B cell (primary cell): ENCODE measurements at regions not wholly inside any gene's neighbourhood (a gene's known extent, or its start where the extent isn't known, plus 50 kb on each side); places are given as distances from the start of the nearest gene placed in this dataset.

Experiments
- ATAC-seq: fragments of 200-7000 bp; cut with Tn5 transposase; one replicate; pipeline ENCODE4 v1.10.0; 2021; ENCODE audit warnings: low read depth, mild to moderate bottlenecking, moderate number of reproducible peaks, moderate library complexity
- CTCF ChIA-PET: fragments of 350-600 bp; sonication (Branson Sonifier 250); formaldehyde crosslinking; loops from one replicate; lab custom pipeline; 2021; ENCODE audit warnings: antibody characterized with exemption, inconsistent platforms; lab: Charles Lee
- POLR2A ChIA-PET: fragments of 350-600 bp; sonication (Branson Sonifier 250); formaldehyde crosslinking; loops from one replicate; lab custom pipeline; 2021; ENCODE audit warnings: antibody characterized with exemption; lab: Charles Lee
- DNase-seq: peaks from one replicate; pipeline ENCODE4 v3.0.0; 2013
- H2AFZ ChIP-seq: 2 replicates; pipeline ENCODE4 v1.6.1; 2012; ENCODE audit warnings: mild to moderate bottlenecking, low read depth, low read length; ENCODE audit not compliant: insufficient read depth, poor library complexity, severe bottlenecking
- H3K27ac ChIP-seq, 2 donors: 1 replicate in 1 of 2; 2 replicates in 1 of 2; pipeline ENCODE4 v1.5.1; 2012 to 2013; ENCODE audit warnings: low read length in 2 of 2, mild to moderate bottlenecking in 2 of 2, moderate library complexity in 1 of 2
- H3K27me3 ChIP-seq, 4 experiments: fragments of 200-600 bp in 1 of 4; sonication (generic) in 1 of 4; replicated peaks in 1 of 4; 1 replicate in 2 of 4; 2 replicates in 2 of 4; pipeline versions ENCODE4 v1.6.1 to v1.7.0; 2013 to 2016; ENCODE audit warnings: low read length in 3 of 4, mild to moderate bottlenecking in 2 of 4, mixed read lengths in 1 of 4, moderate library complexity in 1 of 4; ENCODE audit not compliant: insufficient read depth in 4 of 4, control insufficient read depth in 3 of 4; ENCODE audit errors: control extremely low read depth in 1 of 4
- H3K36me3 ChIP-seq, 2 experiments: replicated peaks in 1 of 2; 1 replicate in 1 of 2; 2 replicates in 1 of 2; pipeline versions ENCODE4 v1.6.1 to v1.7.1; 2013; ENCODE audit warnings: low read length in 1 of 2; ENCODE audit not compliant: insufficient read depth in 2 of 2, control insufficient read depth in 1 of 2; ENCODE audit errors: control extremely low read depth in 1 of 2, extremely low read depth in 1 of 2
- H3K4me1 ChIP-seq, 2 donors: fragments of 200-600 bp in 1 of 2; sonication (generic) in 1 of 2; 1 replicate in 1 of 2; 2 replicates in 1 of 2; pipeline versions ENCODE4 v1.5.1 to v1.6.1; 2013 to 2017; ENCODE audit warnings: low read length in 2 of 2; ENCODE audit not compliant: control insufficient read depth in 2 of 2, insufficient read depth in 2 of 2
- H3K4me2 ChIP-seq: replicated peaks from 2 replicates; pipeline ENCODE3; 2012; ENCODE audit warnings: mild to moderate bottlenecking, low read depth, low read length; ENCODE audit not compliant: poor library complexity, severe bottlenecking
- H3K4me3 ChIP-seq, 5 experiments: fragments of 200-600 bp in 1 of 5; sonication (generic) in 1 of 5; 1 replicate in 3 of 5; 2 replicates in 2 of 5; pipeline versions ENCODE4 v1.5.1 to v1.7.0; 2011 to 2016; ENCODE audit warnings: low read length in 4 of 5, mild to moderate bottlenecking in 4 of 5, low read depth in 2 of 5, control low read depth in 1 of 5, moderate library complexity in 1 of 5; ENCODE audit not compliant: insufficient read depth in 1 of 5; ENCODE audit errors: control extremely low read depth in 1 of 5, extremely low read depth in 1 of 5
- H3K79me2 ChIP-seq: fragments of 200-600 bp; sonication (generic); one replicate; pipeline ENCODE4 v1.6.0; 2016; ENCODE audit warnings: low read length; ENCODE audit not compliant: control insufficient read depth, insufficient read depth
- H3K9ac ChIP-seq: fragments of 200-600 bp; sonication (generic); 2 replicates; pipeline ENCODE4 v1.6.1; 2017; ENCODE audit warnings: mild to moderate bottlenecking, low read length, moderate library complexity
- H3K9me3 ChIP-seq, 3 donors: one replicate each; pipeline versions ENCODE4 v1.6.1 to v1.7.1; 2013; ENCODE audit warnings: low read length in 2 of 3; ENCODE audit not compliant: control insufficient read depth in 2 of 3, insufficient read depth in 1 of 3; ENCODE audit errors: control extremely low read depth in 1 of 3
- H4K20me1 ChIP-seq: 2 replicates; pipeline ENCODE4 v1.6.0; 2012; ENCODE audit warnings: mild to moderate bottlenecking, low read length; ENCODE audit not compliant: insufficient read depth, control insufficient read depth, poor library complexity, severe bottlenecking
- H3K27ac Mint-ChIP-seq: one replicate; pipeline ENCODE4 v1.8.0; 2021; ENCODE audit warnings: mixed read lengths
- H3K27me3 Mint-ChIP-seq: one replicate; pipeline ENCODE4 v1.8.0; 2021; ENCODE audit warnings: mixed read lengths
- H3K4me1 Mint-ChIP-seq: one replicate; pipeline ENCODE4 v1.8.0; 2021; ENCODE audit warnings: mixed read lengths
- H3K4me3 Mint-ChIP-seq: one replicate; pipeline ENCODE4 v1.8.0; 2021; ENCODE audit warnings: mixed read lengths
- H3K9me3 Mint-ChIP-seq: one replicate; pipeline ENCODE4 v1.8.0; 2022; ENCODE audit warnings: mixed read lengths; ENCODE audit not compliant: insufficient read depth
- CTCF ChIP-seq: fragments of 200-600 bp; IDR thresholded peaks from one replicate; pipeline ENCODE4 v1.8.0; 2022; ENCODE audit warnings: antibody characterized with exemption, mild to moderate bottlenecking
- EZH2 ChIP-seq: IDR thresholded peaks from 2 replicates; pipeline ENCODE4 v1.6.1; 2012; ENCODE audit warnings: borderline replicate concordance, low read depth, mild to moderate bottlenecking, moderate library complexity, low read length; ENCODE audit not compliant: insufficient read depth, poor library complexity, severe bottlenecking
- WGBS: methylation state at CpG from one replicate; pipeline ENCODE4 v1.1.5; 2013; ENCODE audit warnings: missing lambda C conversion rate; ENCODE audit not compliant: insufficient coverage; 5-methylcytosine and 5-hydroxymethylcytosine counted together
- intact Hi-C: fragments of 100-400 bp; cut with micrococcal nuclease; formaldehyde crosslinking; loops from one replicate; pipeline ENCODE4 v1.10.0; 2022

- H3K79me2 ChIP-seq, result no peaks in the 10 kb centered on the region
- H3K27ac ChIP-seq, result no peak overlapping the region
- Mint-ChIP-seq H3K27me3 (peaks cover 26% of the 10 kb centered on the region), H3K27ac (no peak overlapping the region), H3K4me3 (no peak overlapping the region), H3K4me1 (no peaks in the 10 kb centered on the region), H3K9me3 (no peaks in the 10 kb centered on the region)
- no peaks in the 10 kb centered on the region for H3K9me3 ChIP-seq
- H3K36me3 ChIP-seq, result no peaks in the 10 kb centered on the region
- POLR2A ChIA-PET, result no interaction called here
- no CpG with 5 or more reads among the region's 2 CpGs for WGBS
- TF ChIP-seq CTCF (no peak), EZH2 (no peak)
- no peak for DNase-seq
- H3K4me2 ChIP-seq, result no peak overlapping the region
- H2AFZ ChIP-seq, result no peak overlapping the region
- intact Hi-C loops, result no loop called here
- ATAC-seq, result no peak
- no peaks in the 10 kb centered on the region for H3K4me1 ChIP-seq
- H3K27me3 ChIP-seq, result peaks cover 0 to 15% (median 3%) of the 10 kb centered on the region in 4 experiments
- no peaks in the 10 kb centered on the region for H4K20me1 ChIP-seq
- H3K4me3 ChIP-seq, result no peak overlapping the region
- H3K9ac ChIP-seq, result no peak overlapping the region
- CTCF ChIA-PET, result no interaction called here
These were observed 51.6 kb upstream of the BLTP1 start for GRCh38 chr4:122100508-122100907.

- no peaks in the 10 kb centered on the region for H3K4me1 Mint-ChIP-seq
- H3K36me3 ChIP-seq, result no peaks in the 10 kb centered on the region
- peaks cover 26% of the 10 kb centered on the region for H3K27me3 Mint-ChIP-seq
- H3K4me2 ChIP-seq, result no peak overlapping the region
- H3K4me1 ChIP-seq, result no peaks in the 10 kb centered on the region
- no peak overlapping the region for H3K4me3 ChIP-seq
- H3K4me3 Mint-ChIP-seq, result no peak overlapping the region
- H3K9ac ChIP-seq, result no peak overlapping the region
- H3K27ac Mint-ChIP-seq, result no peak overlapping the region
- DNase-seq (no peak), ATAC-seq (no peak)
- intact Hi-C loops, result no loop called here
- no peaks in the 10 kb centered on the region for H3K9me3 Mint-ChIP-seq
- H4K20me1 ChIP-seq, result no peaks in the 10 kb centered on the region
- no peak for TF ChIP-seq EZH2
- no peak for TF ChIP-seq CTCF
- 50% methylated on average over 1 of the region's 2 CpGs for WGBS
- ChIA-PET CTCF (no interaction called here), POLR2A (no interaction called here)
- no peaks in the 10 kb centered on the region for H3K9me3 ChIP-seq
- H3K79me2 ChIP-seq, result no peaks in the 10 kb centered on the region
- H2AFZ ChIP-seq, result no peak overlapping the region
- H3K27me3 ChIP-seq, result peaks cover 0 to 19% (median 3%) of the 10 kb centered on the region in 4 experiments
- no peak overlapping the region for H3K27ac ChIP-seq
These were observed 52.2 kb upstream of the BLTP1 start for GRCh38 chr4:122099896-122100295.
